GM12865 (cell line): ENCODE measurements at regions not wholly inside any gene's neighbourhood (a gene's known extent, or its start where the extent isn't known, plus 50 kb on each side); places are given as distances from the start of the nearest gene placed in this dataset.

Experiments used
- DNase-seq: peaks from one replicate; pipeline ENCODE4 v3.0.0; 2010; ENCODE audit warnings: low read depth
- H3K4me3 ChIP-seq: 2 replicates; pipeline ENCODE4 v1.5.1; 2011; ENCODE audit warnings: mild to moderate bottlenecking, low read depth, low read length, control low read depth
- CTCF ChIP-seq: IDR thresholded peaks from 2 replicates; pipeline ENCODE4 v1.5.1; 2011; ENCODE audit warnings: low read length, control low read depth, low read depth, inconsistent platforms; ENCODE audit not compliant: insufficient read depth; ENCODE audit errors: missing control alignments

DNA sequence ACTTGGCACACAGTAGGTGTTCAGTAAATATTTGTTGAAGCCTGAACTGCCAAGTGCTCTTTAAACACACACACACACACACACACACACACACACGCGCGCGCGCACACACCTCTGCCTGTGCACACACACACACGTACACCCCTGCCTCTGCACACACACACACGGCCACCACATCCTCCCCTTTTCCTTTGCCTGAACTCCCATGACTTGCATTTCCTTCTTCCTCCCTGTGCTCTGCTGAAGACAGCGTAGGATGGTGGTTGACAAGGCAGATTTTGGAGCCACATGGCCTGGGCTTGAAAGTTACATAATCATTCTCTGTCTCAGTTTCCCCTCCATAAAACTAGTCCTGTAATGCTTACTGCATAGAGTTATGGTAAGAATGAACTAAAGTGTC is 712.3 kb downstream of the PTPRU start:
- no peak overlapping the region for H3K4me3 ChIP-seq
- no peak for TF ChIP-seq CTCF
- no peak for DNase-seq

GRCh38 chr1:29946057-29946456 is 709.7 kb downstream of the PTPRU start:
- H3K4me3 ChIP-seq, result no peak overlapping the region
- no peak for TF ChIP-seq CTCF
- no peak for DNase-seq

GRCh38 chr1:29945426-29945825 is 709.1 kb downstream of the PTPRU start:
- no peak overlapping the region for H3K4me3 ChIP-seq
- TF ChIP-seq CTCF, result no peak
- DNase-seq, result no peak

- H3K4me3 ChIP-seq, result no peak overlapping the region
- no peak for TF ChIP-seq CTCF
- DNase-seq, result no peak
Measured at GRCh38 chr1:29944253-29944905, 708.1 kb downstream of the PTPRU start.

- no peak for TF ChIP-seq CTCF
- DNase-seq, result no peak
- no peak overlapping the region for H3K4me3 ChIP-seq
Measured at GRCh38 chr1:29943034-29943433, 706.7 kb downstream of the PTPRU start.

- TF ChIP-seq CTCF, result no peak
- DNase-seq, result no peak
- H3K4me3 ChIP-seq, result no peak overlapping the region
Measured at GRCh38 chr1:29939079-29939478, 702.8 kb downstream of the PTPRU start.

DNA sequence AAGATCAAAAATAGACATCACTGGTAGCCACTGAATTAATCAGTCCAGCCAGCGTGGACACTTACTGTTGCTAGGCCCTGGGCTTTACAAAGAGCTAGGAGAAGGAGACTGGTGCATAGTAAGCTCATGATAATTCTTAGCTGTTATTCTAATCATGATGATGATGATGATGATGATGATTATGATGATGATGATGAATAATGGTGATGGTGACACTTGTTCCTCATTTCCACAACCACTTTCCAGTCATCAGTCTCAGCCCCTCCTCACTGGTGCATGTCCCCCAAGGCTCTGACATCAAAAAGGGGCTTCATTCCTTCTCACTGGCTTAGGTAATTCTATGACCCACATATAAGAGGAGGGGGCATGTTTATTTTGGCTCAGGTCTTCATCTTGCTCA is 701.0 kb downstream of the PTPRU start:
- H3K4me3 ChIP-seq, result no peak overlapping the region
- TF ChIP-seq CTCF, result no peak
- no peak for DNase-seq
